Breast epithelium (tissue), 3 donors: ENCODE measurements at regions not wholly inside any gene's neighbourhood (a gene's known extent, or its start where the extent isn't known, plus 50 kb on each side); places are given as distances from the start of the nearest gene placed in this dataset.

Experiments used
- POLR2A ChIP-seq: fragments of 450-650 bp; IDR thresholded peaks from one replicate; pipeline ENCODE4 v1.6.1; 2016; ENCODE audit warnings: antibody characterized with exemption, mild to moderate bottlenecking, moderate library complexity
- TF ChIP-seq, protein P1 (sequence below), 3 donors: fragments of 450-650 bp; IDR thresholded peaks; one replicate each; pipeline ENCODE4 v1.5.1; 2016 to 2017; ENCODE audit warnings: antibody characterized with exemption in 3 of 3, mild to moderate bottlenecking in 3 of 3, moderate library complexity in 3 of 3

DNA sequence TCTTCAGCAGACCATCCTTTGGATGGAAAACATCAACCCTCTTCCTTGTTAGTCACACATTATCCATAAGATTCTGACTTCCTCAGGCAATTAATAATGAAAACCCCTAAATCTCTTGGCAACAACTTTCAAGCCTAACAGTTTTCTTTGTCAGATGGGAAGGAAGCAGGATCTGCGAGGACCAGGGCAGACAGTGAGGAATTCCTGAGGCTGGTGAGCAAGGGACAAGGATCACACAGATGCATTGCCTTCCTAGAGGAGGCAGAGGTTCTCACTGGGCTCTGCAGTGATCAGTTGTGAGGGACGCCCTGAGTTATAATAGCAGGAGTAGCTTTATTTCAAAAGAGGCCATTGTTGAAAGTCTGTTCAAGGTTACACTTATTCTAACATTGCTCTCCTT lies 195.4 kb downstream of the SLIT2 start:
- TF ChIP-seq, protein P1, sequence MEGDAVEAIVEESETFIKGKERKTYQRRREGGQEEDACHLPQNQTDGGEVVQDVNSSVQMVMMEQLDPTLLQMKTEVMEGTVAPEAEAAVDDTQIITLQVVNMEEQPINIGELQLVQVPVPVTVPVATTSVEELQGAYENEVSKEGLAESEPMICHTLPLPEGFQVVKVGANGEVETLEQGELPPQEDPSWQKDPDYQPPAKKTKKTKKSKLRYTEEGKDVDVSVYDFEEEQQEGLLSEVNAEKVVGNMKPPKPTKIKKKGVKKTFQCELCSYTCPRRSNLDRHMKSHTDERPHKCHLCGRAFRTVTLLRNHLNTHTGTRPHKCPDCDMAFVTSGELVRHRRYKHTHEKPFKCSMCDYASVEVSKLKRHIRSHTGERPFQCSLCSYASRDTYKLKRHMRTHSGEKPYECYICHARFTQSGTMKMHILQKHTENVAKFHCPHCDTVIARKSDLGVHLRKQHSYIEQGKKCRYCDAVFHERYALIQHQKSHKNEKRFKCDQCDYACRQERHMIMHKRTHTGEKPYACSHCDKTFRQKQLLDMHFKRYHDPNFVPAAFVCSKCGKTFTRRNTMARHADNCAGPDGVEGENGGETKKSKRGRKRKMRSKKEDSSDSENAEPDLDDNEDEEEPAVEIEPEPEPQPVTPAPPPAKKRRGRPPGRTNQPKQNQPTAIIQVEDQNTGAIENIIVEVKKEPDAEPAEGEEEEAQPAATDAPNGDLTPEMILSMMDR (IDR thresholded peaks at IDR 0.05) = no peak
- no peak for TF ChIP-seq POLR2A
